AG04450 (cell line): ENCODE measurements at regions not wholly inside any gene's neighbourhood (a gene's known extent, or its start where the extent isn't known, plus 50 kb on each side); places are given as distances from the start of the nearest gene placed in this dataset.
"Not testable (repeated sequence)": the region's sequence is repeated elsewhere in the genome, so short reads cannot be mapped to it uniquely, and the experiment has no call there.

Experiments
- CTCF ChIA-PET: fragments of 300-600, 350-600 bp; formaldehyde crosslinking; extraction: SDS; loops from one replicate; lab custom pipeline; 2022; ENCODE audit warnings: antibody characterized with exemption, inconsistent platforms; lab: Charles Lee
- POLR2A ChIA-PET: fragments of 350-600 bp; formaldehyde crosslinking; extraction: SDS; loops from one replicate; lab custom pipeline; 2021; ENCODE audit warnings: antibody characterized with exemption, inconsistent platforms; lab: Yijun Ruan, JAX
- DNase-seq: peaks from one replicate; pipeline ENCODE4 v3.0.0-alpha.2; 2011; ENCODE audit warnings: low read depth, low spot score
- H3K27ac ChIP-seq: one replicate; pipeline ENCODE4 v1.5.1; 2012; ENCODE audit warnings: low read depth, low read length, control low read depth
- H3K27me3 ChIP-seq: one replicate; pipeline ENCODE4 v1.6.0; 2012; ENCODE audit warnings: low read length; ENCODE audit not compliant: control insufficient read depth, insufficient read depth
- H3K4me3 ChIP-seq: 2 replicates; pipeline ENCODE4 v1.5.1; 2011; ENCODE audit warnings: mild to moderate bottlenecking, low read depth, low read length, control low read depth
- H3K9me3 ChIP-seq: 2 replicates; pipeline ENCODE4 v1.5.1; 2012; ENCODE audit warnings: low read length; ENCODE audit not compliant: control insufficient read depth, insufficient read depth
- TF ChIP-seq, protein P1 (sequence below): IDR thresholded peaks from 2 replicates; pipeline ENCODE4 v1.5.1; 2011; ENCODE audit warnings: low read depth, low read length, control low read depth, inconsistent platforms

DNA sequence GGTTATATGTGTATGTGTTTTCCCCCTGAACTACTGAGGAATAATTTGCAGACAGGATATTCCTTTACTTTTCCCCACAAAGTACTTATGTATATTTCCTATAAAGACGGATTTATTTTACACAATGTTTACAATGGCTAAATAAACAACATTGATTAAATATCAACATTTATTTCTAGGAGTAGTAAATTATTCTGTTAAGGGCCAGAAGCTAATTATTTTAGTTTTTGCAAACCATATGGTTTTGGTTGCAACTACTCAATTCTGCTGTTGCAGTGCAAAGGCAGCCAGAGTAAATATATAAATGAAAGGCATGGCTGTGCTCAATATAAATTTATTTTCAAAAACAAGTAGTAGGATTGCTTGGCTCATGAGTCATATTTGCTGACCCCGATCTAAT lies 907.1 kb upstream of the MBL2 start:
- H3K4me3 ChIP-seq: no peak overlapping the region
- H3K9me3 ChIP-seq: no peaks in the 10 kb centered on the region
- H3K27me3 ChIP-seq: no peaks in the 10 kb centered on the region
- POLR2A ChIA-PET: no interaction called here
- no peak overlapping the region for H3K27ac ChIP-seq
- CTCF ChIA-PET: no interaction called here
- TF ChIP-seq, protein P1, sequence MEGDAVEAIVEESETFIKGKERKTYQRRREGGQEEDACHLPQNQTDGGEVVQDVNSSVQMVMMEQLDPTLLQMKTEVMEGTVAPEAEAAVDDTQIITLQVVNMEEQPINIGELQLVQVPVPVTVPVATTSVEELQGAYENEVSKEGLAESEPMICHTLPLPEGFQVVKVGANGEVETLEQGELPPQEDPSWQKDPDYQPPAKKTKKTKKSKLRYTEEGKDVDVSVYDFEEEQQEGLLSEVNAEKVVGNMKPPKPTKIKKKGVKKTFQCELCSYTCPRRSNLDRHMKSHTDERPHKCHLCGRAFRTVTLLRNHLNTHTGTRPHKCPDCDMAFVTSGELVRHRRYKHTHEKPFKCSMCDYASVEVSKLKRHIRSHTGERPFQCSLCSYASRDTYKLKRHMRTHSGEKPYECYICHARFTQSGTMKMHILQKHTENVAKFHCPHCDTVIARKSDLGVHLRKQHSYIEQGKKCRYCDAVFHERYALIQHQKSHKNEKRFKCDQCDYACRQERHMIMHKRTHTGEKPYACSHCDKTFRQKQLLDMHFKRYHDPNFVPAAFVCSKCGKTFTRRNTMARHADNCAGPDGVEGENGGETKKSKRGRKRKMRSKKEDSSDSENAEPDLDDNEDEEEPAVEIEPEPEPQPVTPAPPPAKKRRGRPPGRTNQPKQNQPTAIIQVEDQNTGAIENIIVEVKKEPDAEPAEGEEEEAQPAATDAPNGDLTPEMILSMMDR: no peak
- no peak for DNase-seq

DNA sequence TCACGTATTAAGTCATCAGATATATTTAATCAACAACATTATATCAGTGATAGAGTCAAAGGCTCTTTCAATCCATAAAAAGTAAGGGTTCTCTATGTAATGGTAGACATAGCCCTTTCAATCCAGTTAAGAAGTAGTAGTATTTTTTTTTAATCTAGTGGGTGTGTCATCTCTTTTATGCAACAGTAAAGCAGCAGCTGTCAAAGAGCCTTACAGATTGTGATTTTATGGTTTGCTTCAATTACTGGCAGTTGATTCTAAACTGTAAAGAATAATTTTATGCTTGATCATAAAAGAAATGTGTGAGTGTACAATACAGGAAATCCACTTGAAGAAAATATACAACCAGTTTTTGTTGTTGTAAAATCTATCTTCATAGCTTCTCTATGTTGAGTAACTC lies 902.6 kb upstream of the MBL2 start:
- H3K27me3 ChIP-seq: no peaks in the 10 kb centered on the region
- no peak for DNase-seq
- H3K4me3 ChIP-seq: no peak overlapping the region
- ChIA-PET CTCF (no interaction called here), POLR2A (no interaction called here)
- H3K9me3 ChIP-seq: no peaks in the 10 kb centered on the region
- H3K27ac ChIP-seq: no peak overlapping the region
- TF ChIP-seq, protein P1: no peak

DNA sequence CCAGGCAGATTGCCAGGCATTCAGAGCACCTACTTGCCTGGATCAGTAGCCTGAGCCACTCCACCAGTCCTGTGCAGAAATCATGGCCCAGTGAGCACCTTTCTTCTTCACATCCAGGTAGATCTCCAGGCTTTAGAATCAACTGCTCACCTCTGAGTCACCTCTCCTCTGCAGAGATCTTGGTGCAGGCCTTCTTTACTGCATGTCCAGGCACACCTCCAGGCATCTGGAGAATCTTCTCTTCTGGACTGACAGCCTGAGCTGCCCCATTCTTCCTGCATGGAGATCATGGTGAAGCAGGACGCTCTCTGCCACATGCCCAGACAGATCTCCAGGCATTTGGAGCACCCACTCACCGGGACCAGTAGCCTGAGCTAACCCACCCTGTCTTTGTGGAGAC lies 894.5 kb upstream of the MBL2 start:
- no peak for DNase-seq
- CTCF ChIA-PET: interaction anchor here (0.8 kb wide), 1 partner anchor 66 kb away, joined by 3 read pairs; no protein-coding TSS in a partner anchor
- POLR2A ChIA-PET: no interaction called here
- H3K9me3 ChIP-seq: peaks cover 13% of the 10 kb centered on the region; the same call in 1 of the 2 replicates
- no peaks in the 10 kb centered on the region for H3K27me3 ChIP-seq
- no peak overlapping the region for H3K4me3 ChIP-seq
- H3K27ac ChIP-seq: no peak overlapping the region
- TF ChIP-seq, protein P1: no peak

DNA sequence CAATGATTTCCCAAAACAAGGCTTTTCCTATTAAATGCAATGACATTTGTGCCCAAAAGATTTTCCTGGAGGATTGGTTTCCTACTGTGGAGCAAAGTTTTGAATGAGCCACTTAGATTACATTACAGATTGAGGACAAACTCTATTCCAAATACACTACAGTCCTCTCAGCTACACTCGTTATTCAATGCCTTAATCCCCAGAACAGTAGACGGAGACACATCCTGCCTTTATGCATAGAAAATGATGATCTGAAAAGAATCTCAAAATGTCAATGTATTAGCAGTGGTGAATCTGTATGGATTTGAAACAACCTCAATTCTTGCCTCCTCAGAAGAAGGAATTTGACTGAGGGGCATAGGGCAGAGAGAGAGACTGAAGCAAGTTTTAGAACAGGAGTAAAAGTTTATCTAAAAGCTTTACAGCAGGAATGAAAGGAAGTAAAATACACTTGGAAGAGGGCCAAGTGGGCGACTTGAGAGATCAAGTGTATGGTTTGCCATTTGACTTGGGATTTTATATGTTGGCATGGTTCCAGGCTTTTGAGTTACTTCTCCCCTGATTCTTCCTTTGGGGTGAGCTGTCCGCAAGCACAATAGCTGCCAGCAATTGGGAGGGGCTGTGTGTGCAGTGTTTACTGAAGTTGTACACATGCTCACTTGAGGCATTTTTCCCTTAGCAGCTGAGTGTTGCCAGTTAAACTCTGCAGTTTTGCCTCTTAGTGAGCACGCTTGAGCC lies 891.9 kb upstream of the MBL2 start:
- no peak for DNase-seq

DNA sequence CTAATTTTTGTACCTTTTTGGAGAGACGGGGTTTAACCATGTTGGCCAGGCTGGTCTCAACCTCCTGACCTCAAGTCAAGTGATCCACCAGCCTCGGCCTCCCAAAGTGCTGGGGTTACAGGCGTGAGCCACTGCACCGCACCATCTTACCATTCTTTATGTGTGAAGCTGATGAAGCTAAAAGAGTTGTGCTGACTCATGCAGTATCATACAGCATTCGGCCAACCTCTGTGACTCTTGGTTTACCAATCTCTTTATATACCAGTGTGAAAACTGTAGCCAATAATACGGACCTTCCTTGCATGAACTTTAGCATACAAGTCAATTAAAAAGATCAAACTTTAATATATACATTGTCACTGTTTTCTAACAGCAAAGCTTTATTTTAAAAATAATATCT lies 878.2 kb upstream of the MBL2 start:
- CTCF ChIA-PET: interaction anchor here (0.6 kb wide), 1 partner anchor 49 kb away, joined by 5 read pairs; no protein-coding TSS in a partner anchor
- POLR2A ChIA-PET: no interaction called here
- no peak for DNase-seq
- no peaks in the 10 kb centered on the region for H3K9me3 ChIP-seq
- TF ChIP-seq, protein P1: no peak
- H3K27me3 ChIP-seq: no peaks in the 10 kb centered on the region
- H3K27ac ChIP-seq: no peak overlapping the region
- no peak overlapping the region for H3K4me3 ChIP-seq

More for the DNA sequence above, 891.9 kb upstream of the MBL2 start:
- TF ChIP-seq, protein P1: no peak
- ChIA-PET CTCF (no interaction called here), POLR2A (no interaction called here)
- Histone ChIP-seq H3K4me3 (no peak overlapping the region), H3K27ac (no peak overlapping the region), H3K9me3 (peaks cover 13% of the 10 kb centered on the region; the same call in 1 of the 2 replicates), H3K27me3 (no peaks in the 10 kb centered on the region)

DNA sequence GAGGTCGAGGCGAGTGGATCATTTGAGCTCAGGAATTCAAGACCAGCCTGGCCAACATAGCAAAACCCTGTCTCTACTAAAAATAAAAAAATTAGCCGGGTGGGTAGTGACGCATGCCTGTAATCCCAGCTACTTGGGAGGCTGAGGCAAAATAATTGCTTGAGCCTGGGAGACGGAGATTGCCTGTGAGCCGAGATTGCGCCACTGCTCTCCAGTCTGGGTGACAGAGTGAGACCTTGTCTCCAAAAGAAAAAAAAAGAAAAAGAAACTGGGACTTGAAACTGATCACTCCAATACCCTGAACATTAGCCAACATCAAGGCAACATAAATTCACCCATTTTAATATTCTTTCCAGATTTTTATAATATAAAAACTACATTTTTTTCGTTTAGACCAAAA lies 874.6 kb upstream of the MBL2 start:
- POLR2A ChIA-PET, H3K4me3 ChIP-seq, H3K27ac ChIP-seq, H3K9me3 ChIP-seq, DNase-seq, CTCF ChIA-PET, H3K27me3 ChIP-seq: not testable (repeated sequence)
